GM12878 (cell line): ENCODE measurements at regions not wholly inside any gene's neighbourhood (a gene's known extent, or its start where the extent isn't known, plus 50 kb on each side); places are given as distances from the start of the nearest gene placed in this dataset.

Experiments used
- ATAC-seq: fragments of 200-7000 bp; cut with Tn5 transposase; 3 replicates; pipeline ENCODE4 v1.9.1; 2020; ENCODE audit warnings: mild to moderate bottlenecking, moderate library complexity
- BruUV-seq: library from RNA; stranded (reverse); fragments of 400-500 nt; replicated peaks from 2 replicates; lab custom pipeline; 2021; lab: Mats Ljungman, UMichigan
- CTCF ChIA-PET: fragments of 300-600 bp; sonication (Branson Sonifier 250); formaldehyde crosslinking; extraction: SDS; loops from one replicate; lab custom pipeline; 2021; ENCODE audit warnings: inconsistent platforms; lab: Yijun Ruan, JAX
- POLR2A ChIA-PET: fragments of 350-600 bp; formaldehyde crosslinking; extraction: SDS; loops from one replicate; lab custom pipeline; 2021; ENCODE audit warnings: inconsistent platforms; lab: Charles Lee
- RAD21 ChIA-PET: fragments of 300-600 bp; sonication (Branson Sonifier 250); formaldehyde crosslinking; loops from one replicate; lab custom pipeline; 2023; ENCODE audit warnings: antibody characterized with exemption; ENCODE audit not compliant: unreplicated experiment; lab: Charles Lee
- SMC1A ChIA-PET: fragments of 300-600 bp; sonication (Branson Sonifier 250); formaldehyde crosslinking; loops from one replicate; lab custom pipeline; 2023; ENCODE audit not compliant: unreplicated experiment, uncharacterized antibody; lab: Charles Lee
- DNase-seq: peaks from one replicate; pipeline ENCODE4 v3.0.0-alpha.2; 2011; ENCODE audit warnings: low read depth, low spot score
- FAIRE-seq: peaks from 3 replicates; lab custom pipeline; 2011; peaks lifted over from hg19 to GRCh38; lab: Jason Lieb, UNC
- H2AFZ ChIP-seq: 2 replicates; pipeline ENCODE4 v1.6.0; 2011; ENCODE audit warnings: low read depth, low read length, control low read depth; ENCODE audit not compliant: control insufficient read depth
- H3K27ac ChIP-seq: 2 replicates; pipeline ENCODE4 v1.5.1; 2011; ENCODE audit warnings: control low read depth; ENCODE audit not compliant: control insufficient read depth, insufficient read depth
- H3K27me3 ChIP-seq, 2 experiments: replicated peaks in 1 of 2; 2 replicates each; pipeline versions ENCODE4 v1.6.0 to v1.6.1; 2011; ENCODE audit warnings: low read length in 1 of 2; ENCODE audit not compliant: control insufficient read depth in 2 of 2, insufficient read depth in 2 of 2
- H3K36me3 ChIP-seq, 2 experiments: 2 replicates each; pipeline ENCODE4 v1.5.1; 2011; ENCODE audit warnings: low read length in 1 of 2; ENCODE audit not compliant: control insufficient read depth in 2 of 2, insufficient read depth in 2 of 2
- H3K4me1 ChIP-seq: 2 replicates; pipeline ENCODE4 v1.6.1; 2011; ENCODE audit warnings: mild to moderate bottlenecking, low read length, moderate library complexity, mixed read lengths; ENCODE audit not compliant: control insufficient read depth, insufficient read depth
- H3K4me2 ChIP-seq: 2 replicates; pipeline ENCODE4 v1.6.0; 2011; ENCODE audit warnings: control low read depth; ENCODE audit not compliant: control insufficient read depth, insufficient read depth
- H3K4me3 ChIP-seq: fragments of 200-600 bp; sonication (generic); 2 replicates; pipeline ENCODE4 v1.5.1; 2016
- H3K79me2 ChIP-seq: 2 replicates; pipeline ENCODE4 v1.6.0; 2011; ENCODE audit warnings: low read length; ENCODE audit not compliant: control insufficient read depth, insufficient read depth
- H3K9ac ChIP-seq: 2 replicates; pipeline ENCODE4 v1.8.0; 2011; ENCODE audit warnings: low read length, control low read depth, mixed read lengths; ENCODE audit not compliant: control insufficient read depth, insufficient read depth
- H3K9me3 ChIP-seq: replicated peaks from 3 replicates; pipeline ENCODE4 v1.5.1; 2011; ENCODE audit warnings: mild to moderate bottlenecking, low read length; ENCODE audit not compliant: control insufficient read depth, insufficient read depth
- H4K20me1 ChIP-seq: 2 replicates; pipeline ENCODE4 v1.6.0; 2011; ENCODE audit not compliant: control insufficient read depth, insufficient read depth
- BCL11A ChIP-seq: IDR thresholded peaks from 2 replicates; pipeline ENCODE4 v1.6.1; 2011; ENCODE audit warnings: low read depth, low read length
- BCL3 ChIP-seq: IDR thresholded peaks from 2 replicates; pipeline ENCODE4 v1.6.1; 2011; ENCODE audit warnings: borderline replicate concordance, low read depth, mild to moderate bottlenecking, moderate library complexity, low read length; ENCODE audit not compliant: insufficient read depth, poor library complexity, severe bottlenecking
- CBX5 ChIP-seq: sonication (generic); IDR thresholded peaks from 2 replicates; pipeline ENCODE4 v1.6.1; 2016; ENCODE audit warnings: low read depth, moderate library complexity, mild to moderate bottlenecking, inconsistent platforms
- CHD1 ChIP-seq: IDR thresholded peaks from 2 replicates; pipeline ENCODE4 v1.6.1; 2012; ENCODE audit warnings: low read depth, low read length, improper control_type of control experiment
- E4F1 ChIP-seq: fragments of 450-650 bp; IDR thresholded peaks from 2 replicates; pipeline ENCODE4 v1.6.1; 2018; ENCODE audit warnings: borderline replicate concordance, mild to moderate bottlenecking; ENCODE audit not compliant: partially characterized antibody
- EZH2 ChIP-seq: IDR thresholded peaks from 2 replicates; pipeline ENCODE4 v1.6.1; 2012; ENCODE audit warnings: low read depth, mild to moderate bottlenecking, control low read depth, inconsistent platforms, low read length, borderline replicate concordance; ENCODE audit not compliant: control insufficient read depth
- GATAD2B ChIP-seq: fragments of 450-650 bp; conservative IDR thresholded peaks from 2 replicates; pipeline ENCODE4 v1.6.1; 2017; ENCODE audit warnings: low read depth, mild to moderate bottlenecking, moderate library complexity
- NFYB ChIP-seq: IDR thresholded peaks from 2 replicates; pipeline ENCODE4 v1.6.1; 2011; ENCODE audit warnings: low read depth, mild to moderate bottlenecking, low read length, improper control_type of control experiment, moderate library complexity; ENCODE audit not compliant: insufficient read depth
- NR2C2 ChIP-seq: IDR thresholded peaks from 2 replicates; pipeline ENCODE4 v1.6.1; 2011; ENCODE audit warnings: borderline replicate concordance, low read depth; ENCODE audit not compliant: control insufficient read depth, insufficient read length
- POLR2AphosphoS2 ChIP-seq: IDR thresholded peaks from 2 replicates; pipeline ENCODE4 v1.6.1; 2011; ENCODE audit warnings: low read depth, mild to moderate bottlenecking, low read length, improper control_type of control experiment, moderate library complexity
- RAD21 ChIP-seq: IDR thresholded peaks from 2 replicates; pipeline ENCODE4 v1.6.1; 2011; ENCODE audit warnings: mild to moderate bottlenecking, low read depth, low read length, moderate library complexity; ENCODE audit not compliant: insufficient read depth
- RUNX3 ChIP-seq: IDR thresholded peaks from 2 replicates; pipeline ENCODE4 v1.6.1; 2012; ENCODE audit warnings: low read length, inconsistent platforms
- SMAD1 ChIP-seq: fragments of 450-650 bp; IDR thresholded peaks from 2 replicates; pipeline ENCODE4 v1.6.1; 2018; ENCODE audit warnings: mild to moderate bottlenecking, low read depth; ENCODE audit not compliant: partially characterized antibody
- SMAD5 ChIP-seq: IDR thresholded peaks from 2 replicates; pipeline ENCODE4 v1.6.1; 2016; ENCODE audit warnings: antibody characterized with exemption, low read depth
- STAT3 ChIP-seq: IDR thresholded peaks from 2 replicates; pipeline ENCODE4 v1.6.1; 2011; ENCODE audit warnings: low read depth, low read length, improper control_type of control experiment
- TAF1 ChIP-seq: IDR thresholded peaks from 2 replicates; pipeline ENCODE4 v1.6.1; 2011; ENCODE audit warnings: mild to moderate bottlenecking, low read depth, low read length, borderline replicate concordance
- ZNF217 ChIP-seq: fragments of 450-650 bp; IDR thresholded peaks from 2 replicates; pipeline ENCODE4 v1.6.1; 2017; ENCODE audit warnings: antibody characterized with exemption, mild to moderate bottlenecking
- ZNF24 ChIP-seq: fragments of 450-650 bp; IDR thresholded peaks from 2 replicates; pipeline ENCODE4 v1.6.1; 2017; ENCODE audit warnings: antibody characterized with exemption, mild to moderate bottlenecking
- ZNF274 ChIP-seq: IDR thresholded peaks from one replicate; pipeline ENCODE4 v1.8.0; 2011; ENCODE audit not compliant: insufficient read length, insufficient read depth
- ZNF384 ChIP-seq: IDR thresholded peaks from 2 replicates; pipeline ENCODE4 v1.6.1; 2012; ENCODE audit warnings: low read depth, mild to moderate bottlenecking, low read length, improper control_type of control experiment, borderline replicate concordance
- WGBS: methylation state at CpG from one replicate; pipeline ENCODE4 v1.1.6; 2016; ENCODE audit warnings: low lambda C conversion rate; ENCODE audit not compliant: insufficient replicate concordance, insufficient coverage; ENCODE audit errors: missing lambda C conversion rate; 5-methylcytosine and 5-hydroxymethylcytosine counted together
- in situ Hi-C: fragments of 300-500 bp; cut with MboI; formaldehyde crosslinking; loops from 9 replicates; pipeline ENCODE4 v1.14.3; 2018; ENCODE audit warnings: mixed read lengths
- intact Hi-C: fragments of 100-400 bp; cut with micrococcal nuclease; formaldehyde crosslinking; loops from one replicate; pipeline ENCODE4 v1.14.2; 2022; ENCODE audit not compliant: unreplicated experiment

DNA sequence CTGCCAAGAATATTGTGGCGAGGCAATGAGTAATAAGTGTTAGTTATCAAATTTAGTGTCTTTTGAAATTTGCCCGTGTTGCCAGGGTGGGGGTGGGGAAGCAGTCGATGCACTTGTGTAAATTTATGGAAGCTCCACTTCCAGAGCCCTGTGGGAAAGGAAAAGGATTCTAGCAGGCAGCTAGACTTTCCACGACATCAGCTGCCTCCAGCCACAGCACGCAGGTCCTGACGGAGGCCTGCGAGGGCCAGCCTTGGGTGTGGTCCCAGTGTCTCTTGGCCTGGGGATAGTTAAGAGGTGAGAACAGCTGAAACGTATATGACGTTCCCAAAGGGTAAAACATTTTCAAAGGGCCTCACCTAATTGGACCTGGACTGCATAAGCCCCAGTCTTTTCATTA lies 433.0 kb downstream of the TSHZ3 start (continued):
- no peak for TF ChIP-seq BCL11A
- no peak for TF ChIP-seq ZNF217
- no peak for TF ChIP-seq NR2C2
- TF ChIP-seq SMAD5, result no peak
- no peak for TF ChIP-seq BCL3
- TF ChIP-seq CBX5, result no peak

- ATAC-seq (no peak), DNase-seq (no peak), FAIRE-seq (no peak)
- Histone ChIP-seq H3K9me3 (no peaks in the 10 kb centered on the region; the same call in 2 of the 3 replicates), H3K4me1 (no peaks in the 10 kb centered on the region), H3K27me3 (no peaks in the 10 kb centered on the region), H3K4me3 (no peak overlapping the region), H2AFZ (no peak overlapping the region), H3K27ac (no peak overlapping the region), H3K9ac (no peak overlapping the region), H4K20me1 (no peaks in the 10 kb centered on the region), H3K4me2 (no peak overlapping the region), H3K36me3 (no peaks in the 10 kb centered on the region), H3K79me2 (no peaks in the 10 kb centered on the region)
- in situ Hi-C loops (no loop called here), intact Hi-C loops (no loop called here)
- no TSS peak for BruUV-seq
- ChIA-PET SMC1A (no interaction called here), CTCF (no interaction called here), POLR2A (no interaction called here), RAD21 (no interaction called here)
- 3% methylated on average over 3 of the region's 3 CpGs for WGBS
- TF ChIP-seq E4F1 (no peak), TAF1 (no peak), RUNX3 (no peak), ZNF384 (no peak), STAT3 (no peak), EZH2 (no peak), ZNF24 (no peak), GATAD2B (no peak), SMAD1 (no peak), RAD21 (no peak), ZNF274 (no peak), CHD1 (no peak), NFYB (no peak), POLR2AphosphoS2 (no peak)
Observed at GRCh38 chr19:30911491-30911890, 437.7 kb downstream of the TSHZ3 start.
